ENCODE measurements at regions not wholly inside any gene's neighbourhood (a gene's known extent, or its start where the extent isn't known, plus 50 kb on each side); places are given as distances from the start of the nearest gene placed in this dataset.

GRCh38 chrX:10326578-10326977 is 169.8 kb downstream of the CLCN4 start:
- TF ChIP-seq CTCF (IDR thresholded peaks at IDR 0.05), result peak; percentile 44
- peaks cover 22% of the 10 kb centered on the region for H3K9me3 Mint-ChIP-seq (ENCODE audit: unreplicated experiment)
- peaks cover 23% of the 10 kb centered on the region for H3K4me1 Mint-ChIP-seq (ENCODE audit: unreplicated experiment)
- no peaks in the 10 kb centered on the region for H3K36me3 Mint-ChIP-seq (ENCODE audit: unreplicated experiment)
- H3K27me3 Mint-ChIP-seq (ENCODE audit: unreplicated experiment), result no peaks in the 10 kb centered on the region
- H3K4me3 Mint-ChIP-seq (ENCODE audit: unreplicated experiment), result no peak overlapping the region
- DNase-seq (ENCODE audit: extremely low spot score, unreplicated experiment), result no peak
- H3K27ac Mint-ChIP-seq (ENCODE audit: unreplicated experiment), result peak overlapping the region; percentile 11

GRCh38 chrX:10327651-10328050 is 170.9 kb downstream of the CLCN4 start:
- H3K4me3 Mint-ChIP-seq (ENCODE audit: unreplicated experiment), result no peak overlapping the region
- H3K27me3 Mint-ChIP-seq (ENCODE audit: unreplicated experiment), result no peaks in the 10 kb centered on the region
- TF ChIP-seq CTCF (IDR thresholded peaks at IDR 0.05), result no peak
- DNase-seq (ENCODE audit: extremely low spot score, unreplicated experiment), result no peak
- H3K36me3 Mint-ChIP-seq (ENCODE audit: unreplicated experiment), result no peaks in the 10 kb centered on the region
- peaks cover 23% of the 10 kb centered on the region for H3K4me1 Mint-ChIP-seq (ENCODE audit: unreplicated experiment)
- no peak overlapping the region for H3K27ac Mint-ChIP-seq (ENCODE audit: unreplicated experiment)
- H3K9me3 Mint-ChIP-seq (ENCODE audit: unreplicated experiment), result peaks cover 24% of the 10 kb centered on the region

GRCh38 chrX:10329984-10330383 is 173.2 kb downstream of the CLCN4 start:
- TF ChIP-seq CTCF (IDR thresholded peaks at IDR 0.05), result no peak
- Mint-ChIP-seq H3K4me3 (ENCODE audit: unreplicated experiment) (no peak overlapping the region), H3K27me3 (ENCODE audit: unreplicated experiment) (no peaks in the 10 kb centered on the region), H3K36me3 (ENCODE audit: unreplicated experiment) (no peaks in the 10 kb centered on the region), H3K27ac (ENCODE audit: unreplicated experiment) (no peak overlapping the region), H3K4me1 (ENCODE audit: unreplicated experiment) (peaks cover 22% of the 10 kb centered on the region), H3K9me3 (ENCODE audit: unreplicated experiment) (peaks cover 15% of the 10 kb centered on the region)
- DNase-seq (ENCODE audit: extremely low spot score, unreplicated experiment), result no peak

- TF ChIP-seq CTCF (IDR thresholded peaks at IDR 0.05), result no peak
- Mint-ChIP-seq H3K4me1 (ENCODE audit: unreplicated experiment) (no peaks in the 10 kb centered on the region), H3K27ac (ENCODE audit: unreplicated experiment) (no peak overlapping the region), H3K27me3 (ENCODE audit: unreplicated experiment) (no peaks in the 10 kb centered on the region), H3K9me3 (ENCODE audit: unreplicated experiment) (peaks cover 11% of the 10 kb centered on the region), H3K36me3 (ENCODE audit: unreplicated experiment) (no peaks in the 10 kb centered on the region), H3K4me3 (ENCODE audit: unreplicated experiment) (no peak overlapping the region)
- DNase-seq (ENCODE audit: extremely low spot score, unreplicated experiment), result no peak
Observed at GRCh38 chrX:10341309-10341708, 184.5 kb downstream of the CLCN4 start.

GRCh38 chrX:10350221-10350620 is 193.4 kb downstream of the CLCN4 start:
- DNase-seq (ENCODE audit: extremely low spot score, unreplicated experiment), result no peak
- Mint-ChIP-seq H3K9me3 (ENCODE audit: unreplicated experiment) (peaks cover 22% of the 10 kb centered on the region), H3K27me3 (ENCODE audit: unreplicated experiment) (no peaks in the 10 kb centered on the region), H3K4me3 (ENCODE audit: unreplicated experiment) (no peak overlapping the region), H3K4me1 (ENCODE audit: unreplicated experiment) (peaks cover 7% of the 10 kb centered on the region), H3K36me3 (ENCODE audit: unreplicated experiment) (peaks cover 5% of the 10 kb centered on the region), H3K27ac (ENCODE audit: unreplicated experiment) (no peak overlapping the region)
- TF ChIP-seq CTCF (IDR thresholded peaks at IDR 0.05), result no peak

Data from osteocyte (in vitro differentiated cells).